ENCODE measurements at regions not wholly inside any gene's neighbourhood (a gene's known extent, or its start where the extent isn't known, plus 50 kb on each side); places are given as distances from the start of the nearest gene placed in this dataset.

- H3K4me1 Mint-ChIP-seq, result peaks cover 7% of the 10 kb centered on the region
Measured at GRCh38 chr7:19060761-19061259, 56.6 kb downstream of the TWIST1 start.

More at GRCh38 chr7:19060761-19061259, 56.6 kb downstream of the TWIST1 start:
- ChIA-PET POLR2A (no interaction called here), CTCF (interaction anchor here (0.6 to 2.0 kb wide), 2 partner anchors 9 to 17 kb away, joined by 3 to 6 read pairs; no protein-coding TSS in a partner anchor)
- no peak overlapping the region for H3K4me3 Mint-ChIP-seq
- no peaks in the 10 kb centered on the region for H3K36me3 Mint-ChIP-seq
- no peak for ATAC-seq
- DNase-seq (ENCODE audit: low spot score), result no peak
- no peaks in the 10 kb centered on the region for H3K9me3 Mint-ChIP-seq
- H3K27ac Mint-ChIP-seq, result no peak overlapping the region
- TF ChIP-seq NFE2L1 (CRISPR knock-in tag; IDR thresholded peaks at IDR 0.05) (no peak), SP1 (CRISPR knock-in tag; conservative IDR thresholded peaks at IDR 0.05) (no peak), STAT6 (CRISPR knock-in tag; conservative IDR thresholded peaks at IDR 0.05; ENCODE audit: low read depth) (no peak), NR1H2 (CRISPR knock-in tag; IDR thresholded peaks at IDR 0.05) (no peak), ATF6 (CRISPR knock-in tag; IDR thresholded peaks at IDR 0.05) (no peak), ZNF219 (CRISPR knock-in tag; IDR thresholded peaks at IDR 0.05; ENCODE audit: borderline replicate concordance) (no peak), SOX15 (CRISPR knock-in tag; IDR thresholded peaks at IDR 0.05) (no peak), ZNF263 (CRISPR knock-in tag; IDR thresholded peaks at IDR 0.05; ENCODE audit: low read depth) (no peak), CREB1 (CRISPR knock-in tag; IDR thresholded peaks at IDR 0.05) (no peak), CBFB (CRISPR knock-in tag; IDR thresholded peaks at IDR 0.05; ENCODE audit: low read depth) (no peak), ZNF396 (CRISPR knock-in tag; IDR thresholded peaks at IDR 0.05; ENCODE audit: borderline replicate concordance) (no peak)
- TF ChIP-seq, protein P1, sequence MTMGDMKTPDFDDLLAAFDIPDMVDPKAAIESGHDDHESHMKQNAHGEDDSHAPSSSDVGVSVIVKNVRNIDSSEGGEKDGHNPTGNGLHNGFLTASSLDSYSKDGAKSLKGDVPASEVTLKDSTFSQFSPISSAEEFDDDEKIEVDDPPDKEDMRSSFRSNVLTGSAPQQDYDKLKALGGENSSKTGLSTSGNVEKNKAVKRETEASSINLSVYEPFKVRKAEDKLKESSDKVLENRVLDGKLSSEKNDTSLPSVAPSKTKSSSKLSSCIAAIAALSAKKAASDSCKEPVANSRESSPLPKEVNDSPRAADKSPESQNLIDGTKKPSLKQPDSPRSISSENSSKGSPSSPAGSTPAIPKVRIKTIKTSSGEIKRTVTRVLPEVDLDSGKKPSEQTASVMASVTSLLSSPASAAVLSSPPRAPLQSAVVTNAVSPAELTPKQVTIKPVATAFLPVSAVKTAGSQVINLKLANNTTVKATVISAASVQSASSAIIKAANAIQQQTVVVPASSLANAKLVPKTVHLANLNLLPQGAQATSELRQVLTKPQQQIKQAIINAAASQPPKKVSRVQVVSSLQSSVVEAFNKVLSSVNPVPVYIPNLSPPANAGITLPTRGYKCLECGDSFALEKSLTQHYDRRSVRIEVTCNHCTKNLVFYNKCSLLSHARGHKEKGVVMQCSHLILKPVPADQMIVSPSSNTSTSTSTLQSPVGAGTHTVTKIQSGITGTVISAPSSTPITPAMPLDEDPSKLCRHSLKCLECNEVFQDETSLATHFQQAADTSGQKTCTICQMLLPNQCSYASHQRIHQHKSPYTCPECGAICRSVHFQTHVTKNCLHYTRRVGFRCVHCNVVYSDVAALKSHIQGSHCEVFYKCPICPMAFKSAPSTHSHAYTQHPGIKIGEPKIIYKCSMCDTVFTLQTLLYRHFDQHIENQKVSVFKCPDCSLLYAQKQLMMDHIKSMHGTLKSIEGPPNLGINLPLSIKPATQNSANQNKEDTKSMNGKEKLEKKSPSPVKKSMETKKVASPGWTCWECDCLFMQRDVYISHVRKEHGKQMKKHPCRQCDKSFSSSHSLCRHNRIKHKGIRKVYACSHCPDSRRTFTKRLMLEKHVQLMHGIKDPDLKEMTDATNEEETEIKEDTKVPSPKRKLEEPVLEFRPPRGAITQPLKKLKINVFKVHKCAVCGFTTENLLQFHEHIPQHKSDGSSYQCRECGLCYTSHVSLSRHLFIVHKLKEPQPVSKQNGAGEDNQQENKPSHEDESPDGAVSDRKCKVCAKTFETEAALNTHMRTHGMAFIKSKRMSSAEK (CRISPR knock-in tag; IDR thresholded peaks at IDR 0.05; ENCODE audit: borderline replicate concordance), result no peak
- TF ChIP-seq, protein P2, sequence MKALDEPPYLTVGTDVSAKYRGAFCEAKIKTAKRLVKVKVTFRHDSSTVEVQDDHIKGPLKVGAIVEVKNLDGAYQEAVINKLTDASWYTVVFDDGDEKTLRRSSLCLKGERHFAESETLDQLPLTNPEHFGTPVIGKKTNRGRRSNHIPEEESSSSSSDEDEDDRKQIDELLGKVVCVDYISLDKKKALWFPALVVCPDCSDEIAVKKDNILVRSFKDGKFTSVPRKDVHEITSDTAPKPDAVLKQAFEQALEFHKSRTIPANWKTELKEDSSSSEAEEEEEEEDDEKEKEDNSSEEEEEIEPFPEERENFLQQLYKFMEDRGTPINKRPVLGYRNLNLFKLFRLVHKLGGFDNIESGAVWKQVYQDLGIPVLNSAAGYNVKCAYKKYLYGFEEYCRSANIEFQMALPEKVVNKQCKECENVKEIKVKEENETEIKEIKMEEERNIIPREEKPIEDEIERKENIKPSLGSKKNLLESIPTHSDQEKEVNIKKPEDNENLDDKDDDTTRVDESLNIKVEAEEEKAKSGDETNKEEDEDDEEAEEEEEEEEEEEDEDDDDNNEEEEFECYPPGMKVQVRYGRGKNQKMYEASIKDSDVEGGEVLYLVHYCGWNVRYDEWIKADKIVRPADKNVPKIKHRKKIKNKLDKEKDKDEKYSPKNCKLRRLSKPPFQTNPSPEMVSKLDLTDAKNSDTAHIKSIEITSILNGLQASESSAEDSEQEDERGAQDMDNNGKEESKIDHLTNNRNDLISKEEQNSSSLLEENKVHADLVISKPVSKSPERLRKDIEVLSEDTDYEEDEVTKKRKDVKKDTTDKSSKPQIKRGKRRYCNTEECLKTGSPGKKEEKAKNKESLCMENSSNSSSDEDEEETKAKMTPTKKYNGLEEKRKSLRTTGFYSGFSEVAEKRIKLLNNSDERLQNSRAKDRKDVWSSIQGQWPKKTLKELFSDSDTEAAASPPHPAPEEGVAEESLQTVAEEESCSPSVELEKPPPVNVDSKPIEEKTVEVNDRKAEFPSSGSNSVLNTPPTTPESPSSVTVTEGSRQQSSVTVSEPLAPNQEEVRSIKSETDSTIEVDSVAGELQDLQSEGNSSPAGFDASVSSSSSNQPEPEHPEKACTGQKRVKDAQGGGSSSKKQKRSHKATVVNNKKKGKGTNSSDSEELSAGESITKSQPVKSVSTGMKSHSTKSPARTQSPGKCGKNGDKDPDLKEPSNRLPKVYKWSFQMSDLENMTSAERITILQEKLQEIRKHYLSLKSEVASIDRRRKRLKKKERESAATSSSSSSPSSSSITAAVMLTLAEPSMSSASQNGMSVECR (CRISPR knock-in tag; IDR thresholded peaks at IDR 0.05; ENCODE audit: borderline replicate concordance), result no peak
- H3K27me3 Mint-ChIP-seq (ENCODE audit: low read depth), result no peaks in the 10 kb centered on the region

All from WTC11 (cell line).